ENCODE measurements at regions not wholly inside any gene's neighbourhood (a gene's known extent, or its start where the extent isn't known, plus 50 kb on each side); places are given as distances from the start of the nearest gene placed in this dataset.
A peak's percentile ranks its signal among the peaks of the same experiment; 100 is the strongest.

GRCh38 chr18:45275367-45276113 is 339.7 kb upstream of the SLC14A2 start:
- Mint-ChIP-seq H3K9me3 (no peaks in the 10 kb centered on the region), H3K27ac (no peak overlapping the region), H3K36me3 (ENCODE audit: low read depth) (no peaks in the 10 kb centered on the region), H3K4me1 (ENCODE audit: low read depth) (no peaks in the 10 kb centered on the region), H3K4me3 (no peak overlapping the region), H3K27me3 (no peaks in the 10 kb centered on the region)
- TF ChIP-seq CTCF (IDR thresholded peaks at IDR 0.05) = peak; percentile 92
- Histone ChIP-seq H3K4me1 (ENCODE audit: insufficient read depth, low read length) (no peaks in the 10 kb centered on the region), H3K9me3 (ENCODE audit: control insufficient read depth in 1 of 2, insufficient read depth in 1 of 2, low read length in 2 of 2) (no peaks in the 10 kb centered on the region), H3K27ac (ENCODE audit: low read depth in 1 of 2, low read length in 2 of 2) (no peak overlapping the region), H3K4me3 (ENCODE audit: low read length) (no peak overlapping the region), H3K36me3 (ENCODE audit: insufficient read depth, low read length) (no peaks in the 10 kb centered on the region), H3K27me3 (ENCODE audit: control insufficient read depth in 1 of 2, insufficient read depth in 2 of 2, low read length in 2 of 2) (peaks cover 0 to 2% of the 10 kb centered on the region in 2 experiments)
- peak in 3 of 14 experiments; percentile 19 to 39 (median 32) for DNase-seq
- ATAC-seq (ENCODE audit: poor library complexity) = no peak
- intact Hi-C loops (cut with DNase I, micrococcal nuclease) = loop anchor here in 1 of 2 experiments (10.0 kb wide), 1 partner anchor 699 kb away; no protein-coding TSS in a partner anchor
- POLR2A ChIA-PET = no interaction called here
- CTCF ChIA-PET = no interaction called here

- Histone ChIP-seq H3K36me3 (ENCODE audit: insufficient read depth, low read length) (no peaks in the 10 kb centered on the region), H3K4me1 (ENCODE audit: insufficient read depth, low read length) (no peaks in the 10 kb centered on the region), H3K9me3 (ENCODE audit: control insufficient read depth in 1 of 2, insufficient read depth in 1 of 2, low read length in 2 of 2) (no peaks in the 10 kb centered on the region), H3K27me3 (ENCODE audit: control insufficient read depth in 1 of 2, insufficient read depth in 2 of 2, low read length in 2 of 2) (peaks cover 0 to 2% of the 10 kb centered on the region in 2 experiments), H3K27ac (ENCODE audit: low read depth in 1 of 2, low read length in 2 of 2) (no peak overlapping the region), H3K4me3 (ENCODE audit: low read length) (no peak overlapping the region)
- DNase-seq (no peak), ATAC-seq (ENCODE audit: poor library complexity) (no peak)
- POLR2A ChIA-PET = no interaction called here
- Mint-ChIP-seq H3K27ac (no peak overlapping the region), H3K9me3 (no peaks in the 10 kb centered on the region), H3K4me3 (no peak overlapping the region), H3K4me1 (ENCODE audit: low read depth) (no peaks in the 10 kb centered on the region), H3K36me3 (ENCODE audit: low read depth) (no peaks in the 10 kb centered on the region), H3K27me3 (no peaks in the 10 kb centered on the region)
- intact Hi-C loops (cut with DNase I, micrococcal nuclease) = loop anchor here in 1 of 2 experiments (10.0 kb wide), 1 partner anchor 698 kb away; no protein-coding TSS in a partner anchor
- no peak for TF ChIP-seq CTCF (IDR thresholded peaks at IDR 0.05)
- CTCF ChIA-PET = no interaction called here
These were observed 338.4 kb upstream of the SLC14A2 start for GRCh38 chr18:45276878-45277277.

- intact Hi-C loops (cut with DNase I, micrococcal nuclease) = loop anchor here in 1 of 2 experiments (10.0 kb wide), 1 partner anchor 697 kb away; no protein-coding TSS in a partner anchor
- CTCF ChIA-PET = no interaction called here
- H3K36me3 Mint-ChIP-seq (ENCODE audit: low read depth) = no peaks in the 10 kb centered on the region
These were observed 337.4 kb upstream of the SLC14A2 start for GRCh38 chr18:45277908-45278307.

More at GRCh38 chr18:45277908-45278307, 337.4 kb upstream of the SLC14A2 start:
- POLR2A ChIA-PET = no interaction called here
- DNase-seq (no peak), ATAC-seq (ENCODE audit: poor library complexity) (no peak)
- Histone ChIP-seq H3K4me3 (ENCODE audit: low read length) (no peak overlapping the region), H3K27me3 (ENCODE audit: control insufficient read depth in 1 of 2, insufficient read depth in 2 of 2, low read length in 2 of 2) (peaks cover 0 to 2% of the 10 kb centered on the region in 2 experiments), H3K9me3 (ENCODE audit: control insufficient read depth in 1 of 2, insufficient read depth in 1 of 2, low read length in 2 of 2) (no peaks in the 10 kb centered on the region), H3K4me1 (ENCODE audit: insufficient read depth, low read length) (no peaks in the 10 kb centered on the region), H3K36me3 (ENCODE audit: insufficient read depth, low read length) (no peaks in the 10 kb centered on the region), H3K27ac (ENCODE audit: low read depth in 1 of 2, low read length in 2 of 2) (no peak overlapping the region)
- Mint-ChIP-seq H3K27me3 (no peaks in the 10 kb centered on the region), H3K4me1 (ENCODE audit: low read depth) (no peaks in the 10 kb centered on the region), H3K9me3 (no peaks in the 10 kb centered on the region), H3K27ac (no peak overlapping the region), H3K4me3 (no peak overlapping the region)
- no peak for TF ChIP-seq CTCF (IDR thresholded peaks at IDR 0.05)
